ENCODE measurements at regions not wholly inside any gene's neighbourhood (a gene's known extent, or its start where the extent isn't known, plus 50 kb on each side); places are given as distances from the start of the nearest gene placed in this dataset.

- Histone ChIP-seq H3K56ac (ENCODE audit: insufficient read length, low read depth, low read length) (no peak overlapping the region), H4K20me1 (ENCODE audit: control insufficient read depth, insufficient read depth, insufficient read length) (no peaks in the 10 kb centered on the region), H3K14ac (ENCODE audit: insufficient read depth, low read length) (no peak overlapping the region), H2BK5ac (ENCODE audit: insufficient read length, low read length) (no peak overlapping the region), H3K4me2 (ENCODE audit: insufficient read depth, insufficient read length, low read length) (no peak overlapping the region), H3K23ac (ENCODE audit: insufficient read length, low read depth, low read length) (no peak overlapping the region), H3T11ph (ENCODE audit: low read length) (no peak overlapping the region), H2BK120ac (ENCODE audit: low read depth, low read length, poor library complexity, severe bottlenecking) (no peak overlapping the region), H2AK5ac (ENCODE audit: insufficient read length, low read length) (no peak overlapping the region), H3K79me2 (ENCODE audit: insufficient read depth, low read length) (no peaks in the 10 kb centered on the region), H2BK12ac (ENCODE audit: insufficient read length, low read depth, low read length) (no peak overlapping the region), H4K8ac (replicated peaks; ENCODE audit: insufficient read length, low read depth, low read length) (no peak overlapping the region), H3K4ac (ENCODE audit: low read depth, low read length) (no peak overlapping the region), H2BK20ac (ENCODE audit: low read depth, low read length, poor library complexity, severe bottlenecking) (no peak overlapping the region), H2BK15ac (ENCODE audit: low read depth, low read length) (no peak overlapping the region), H3K23me2 (ENCODE audit: insufficient read length, low read depth, low read length, poor library complexity, severe bottlenecking) (no peaks in the 10 kb centered on the region), H3K79me1 (ENCODE audit: insufficient read depth, low read depth, low read length, poor library complexity, severe bottlenecking) (no peaks in the 10 kb centered on the region), H3K9ac (ENCODE audit: extremely low read depth, insufficient read length, low read length) (no peak overlapping the region), H3K27ac (ENCODE audit: insufficient read length, low read depth, low read length) (no peak overlapping the region), H4K5ac (ENCODE audit: insufficient read length, low read depth, low read length) (no peak overlapping the region), H3K9me3 (ENCODE audit: control insufficient read depth, low read depth, low read length) (no peaks in the 10 kb centered on the region), H4K91ac (ENCODE audit: insufficient read length, low read depth, low read length) (no peak overlapping the region), H3K18ac (ENCODE audit: insufficient read length, low read depth, low read length) (no peak overlapping the region), H3K27me3 (ENCODE audit: insufficient read depth, low read length) (no peaks in the 10 kb centered on the region), H3K4me1 (ENCODE audit: insufficient read depth, low read length) (no peaks in the 10 kb centered on the region), H2AFZ (ENCODE audit: low read length) (no peak overlapping the region)
- Mint-ChIP-seq H3K9me3 (peaks cover 25 to 29% of the 10 kb centered on the region in 2 experiments), H3K27me3 (ENCODE audit: low read depth) (no peaks in the 10 kb centered on the region), H3K36me3 (ENCODE audit: insufficient read depth in 1 of 3, low read depth in 3 of 3) (peaks cover 2 to 15% (median 3%) of the 10 kb centered on the region in 3 experiments; a peak in 5 of 7 replicates), H3K4me3 (no peak overlapping the region), H3K27ac (no peak overlapping the region), H3K4me1 (no peaks in the 10 kb centered on the region)
- no peak for TF ChIP-seq CTCF (conservative IDR thresholded peaks at IDR 0.05)
- DNase-seq, result no peak
- WGBS (ENCODE audit: extremely low coverage, insufficient read length, low lambda C conversion rate), result no CpG with 5 or more reads among the region's 1 CpG
Observed at GRCh38 chr4:35793045-35793722, 451.1 kb downstream of the ARAP2 start.

Data from H9 (cell line).